Activated CD4-positive, alpha-beta T cell treated with anti-CD3 and anti-CD28 coated beads, Interleukin-2, amount 50 U/mL, for 1 hour (primary cell): ENCODE measurements at regions not wholly inside any gene's neighbourhood (a gene's known extent, or its start where the extent isn't known, plus 50 kb on each side); places are given as distances from the start of the nearest gene placed in this dataset.
"Not testable (repeated sequence)": the region's sequence is repeated elsewhere in the genome, so short reads cannot be mapped to it uniquely, and the experiment has no call there.

Source experiments
- DNase-seq: peaks from one replicate; pipeline ENCODE4 v3.0.0-alpha.2; 2020

- DNase-seq: no peak
Measured at GRCh38 chr6:113060664-113061063, 713.5 kb downstream of the RFPL4B start.

- DNase-seq: no peak
Measured at GRCh38 chr6:113065611-113066010, 718.5 kb downstream of the RFPL4B start.

GRCh38 chr6:113067612-113068275, 720.6 kb downstream of the RFPL4B start:
- DNase-seq: no peak

GRCh38 chr6:113068570-113068969, 721.4 kb downstream of the RFPL4B start:
- no peak for DNase-seq

- DNase-seq: not testable (repeated sequence)
Measured at GRCh38 chr6:113070681-113071080, 723.6 kb downstream of the RFPL4B start.

- DNase-seq: no peak
Measured at GRCh38 chr6:113073611-113074191, 726.6 kb downstream of the RFPL4B start.

- DNase-seq: no peak
Measured at GRCh38 chr6:113076116-113076515, 729.0 kb downstream of the RFPL4B start.

GRCh38 chr6:113076816-113077215, 729.7 kb downstream of the RFPL4B start:
- DNase-seq: no peak

- DNase-seq: no peak
Measured at GRCh38 chr6:113077794-113078193, 730.7 kb downstream of the RFPL4B start.

- DNase-seq: no peak
Measured at GRCh38 chr6:113078791-113079190, 731.7 kb downstream of the RFPL4B start.

GRCh38 chr6:113082745-113083144, 735.6 kb downstream of the RFPL4B start:
- no peak for DNase-seq

GRCh38 chr6:113083947-113084346, 736.8 kb downstream of the RFPL4B start:
- no peak for DNase-seq

- DNase-seq: no peak
Measured at GRCh38 chr6:113089056-113089455, 741.9 kb downstream of the RFPL4B start.

GRCh38 chr6:113092795-113093194, 745.7 kb downstream of the RFPL4B start:
- no peak for DNase-seq

GRCh38 chr6:113094779-113095178, 747.6 kb downstream of the RFPL4B start:
- DNase-seq: no peak

- no peak for DNase-seq
Measured at GRCh38 chr6:113095841-113096240, 748.7 kb downstream of the RFPL4B start.

GRCh38 chr6:113102761-113103160, 754.4 kb upstream of the MARCKS start:
- no peak for DNase-seq

GRCh38 chr6:113103634-113104361, 753.3 kb upstream of the MARCKS start:
- DNase-seq: no peak

GRCh38 chr6:113104541-113104940, 752.6 kb upstream of the MARCKS start:
- DNase-seq: no peak

- no peak for DNase-seq
Measured at GRCh38 chr6:113104951-113105350, 752.2 kb upstream of the MARCKS start.

GRCh38 chr6:113110211-113110610, 746.9 kb upstream of the MARCKS start:
- DNase-seq: no peak

GRCh38 chr6:113111550-113111949, 745.6 kb upstream of the MARCKS start:
- DNase-seq: no peak

GRCh38 chr6:113112086-113112485, 745.1 kb upstream of the MARCKS start:
- DNase-seq: no peak

- DNase-seq: no peak
Measured at GRCh38 chr6:113115196-113115595, 741.9 kb upstream of the MARCKS start.
